Ovary (tissue), 3 donors: ENCODE measurements at regions not wholly inside any gene's neighbourhood (a gene's known extent, or its start where the extent isn't known, plus 50 kb on each side); places are given as distances from the start of the nearest gene placed in this dataset.

ENCODE experiments used
- EP300 ChIP-seq: sonication (generic); formaldehyde crosslinking; IDR thresholded peaks from one replicate; pipeline ENCODE4 v1.6.1; 2017; ENCODE audit warnings: antibody characterized with exemption
- POLR2A ChIP-seq: fragments of 450-650 bp; IDR thresholded peaks from one replicate; pipeline ENCODE4 v1.6.1; 2017; ENCODE audit warnings: antibody characterized with exemption, mild to moderate bottlenecking, moderate library complexity
- TF ChIP-seq, protein P1 (sequence below), 3 donors: fragments of 450-650 bp in 2 of 3; fragments of 200-600 bp in 1 of 3; IDR thresholded peaks; one replicate each; pipeline versions ENCODE4 v1.5.1 to v1.8.0; 2016 to 2022; ENCODE audit warnings: antibody characterized with exemption in 3 of 3, mild to moderate bottlenecking in 1 of 3
- donor health status: DM: no; HTN: no; CAD: no.

DNA sequence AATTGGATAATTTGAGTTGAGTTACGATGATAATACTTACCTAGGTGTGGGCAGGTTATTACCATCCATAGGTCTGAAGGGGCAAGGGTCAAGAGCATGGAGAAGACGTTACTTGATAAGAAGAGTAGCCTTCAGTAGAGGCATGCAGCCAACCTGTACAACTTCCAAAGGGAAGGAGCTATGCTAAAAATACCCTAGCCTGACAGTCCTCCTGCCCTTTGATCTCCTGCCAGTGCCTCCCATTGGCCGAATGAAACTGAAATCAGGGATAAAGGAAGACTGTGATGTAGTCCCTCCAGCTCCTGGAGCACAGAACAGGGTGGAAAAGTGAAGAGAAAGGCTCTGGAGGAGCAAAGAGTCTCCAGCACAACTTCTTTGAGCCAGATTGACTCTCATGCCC lies 487.4 kb downstream of the ADCYAP1 start:
- TF ChIP-seq, protein P1, sequence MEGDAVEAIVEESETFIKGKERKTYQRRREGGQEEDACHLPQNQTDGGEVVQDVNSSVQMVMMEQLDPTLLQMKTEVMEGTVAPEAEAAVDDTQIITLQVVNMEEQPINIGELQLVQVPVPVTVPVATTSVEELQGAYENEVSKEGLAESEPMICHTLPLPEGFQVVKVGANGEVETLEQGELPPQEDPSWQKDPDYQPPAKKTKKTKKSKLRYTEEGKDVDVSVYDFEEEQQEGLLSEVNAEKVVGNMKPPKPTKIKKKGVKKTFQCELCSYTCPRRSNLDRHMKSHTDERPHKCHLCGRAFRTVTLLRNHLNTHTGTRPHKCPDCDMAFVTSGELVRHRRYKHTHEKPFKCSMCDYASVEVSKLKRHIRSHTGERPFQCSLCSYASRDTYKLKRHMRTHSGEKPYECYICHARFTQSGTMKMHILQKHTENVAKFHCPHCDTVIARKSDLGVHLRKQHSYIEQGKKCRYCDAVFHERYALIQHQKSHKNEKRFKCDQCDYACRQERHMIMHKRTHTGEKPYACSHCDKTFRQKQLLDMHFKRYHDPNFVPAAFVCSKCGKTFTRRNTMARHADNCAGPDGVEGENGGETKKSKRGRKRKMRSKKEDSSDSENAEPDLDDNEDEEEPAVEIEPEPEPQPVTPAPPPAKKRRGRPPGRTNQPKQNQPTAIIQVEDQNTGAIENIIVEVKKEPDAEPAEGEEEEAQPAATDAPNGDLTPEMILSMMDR (IDR thresholded peaks at IDR 0.05): no peak
- TF ChIP-seq EP300 (no peak), POLR2A (no peak)
